ENCODE measurements at regions not wholly inside any gene's neighbourhood (a gene's known extent, or its start where the extent isn't known, plus 50 kb on each side); places are given as distances from the start of the nearest gene placed in this dataset.

GRCh38 chr20:39574061-39574460 lies 611.9 kb downstream of the DHX35 start (continued):
- TF ChIP-seq, protein P1, sequence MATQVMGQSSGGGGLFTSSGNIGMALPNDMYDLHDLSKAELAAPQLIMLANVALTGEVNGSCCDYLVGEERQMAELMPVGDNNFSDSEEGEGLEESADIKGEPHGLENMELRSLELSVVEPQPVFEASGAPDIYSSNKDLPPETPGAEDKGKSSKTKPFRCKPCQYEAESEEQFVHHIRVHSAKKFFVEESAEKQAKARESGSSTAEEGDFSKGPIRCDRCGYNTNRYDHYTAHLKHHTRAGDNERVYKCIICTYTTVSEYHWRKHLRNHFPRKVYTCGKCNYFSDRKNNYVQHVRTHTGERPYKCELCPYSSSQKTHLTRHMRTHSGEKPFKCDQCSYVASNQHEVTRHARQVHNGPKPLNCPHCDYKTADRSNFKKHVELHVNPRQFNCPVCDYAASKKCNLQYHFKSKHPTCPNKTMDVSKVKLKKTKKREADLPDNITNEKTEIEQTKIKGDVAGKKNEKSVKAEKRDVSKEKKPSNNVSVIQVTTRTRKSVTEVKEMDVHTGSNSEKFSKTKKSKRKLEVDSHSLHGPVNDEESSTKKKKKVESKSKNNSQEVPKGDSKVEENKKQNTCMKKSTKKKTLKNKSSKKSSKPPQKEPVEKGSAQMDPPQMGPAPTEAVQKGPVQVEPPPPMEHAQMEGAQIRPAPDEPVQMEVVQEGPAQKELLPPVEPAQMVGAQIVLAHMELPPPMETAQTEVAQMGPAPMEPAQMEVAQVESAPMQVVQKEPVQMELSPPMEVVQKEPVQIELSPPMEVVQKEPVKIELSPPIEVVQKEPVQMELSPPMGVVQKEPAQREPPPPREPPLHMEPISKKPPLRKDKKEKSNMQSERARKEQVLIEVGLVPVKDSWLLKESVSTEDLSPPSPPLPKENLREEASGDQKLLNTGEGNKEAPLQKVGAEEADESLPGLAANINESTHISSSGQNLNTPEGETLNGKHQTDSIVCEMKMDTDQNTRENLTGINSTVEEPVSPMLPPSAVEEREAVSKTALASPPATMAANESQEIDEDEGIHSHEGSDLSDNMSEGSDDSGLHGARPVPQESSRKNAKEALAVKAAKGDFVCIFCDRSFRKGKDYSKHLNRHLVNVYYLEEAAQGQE (IDR thresholded peaks at IDR 0.05; ENCODE audit: unreplicated experiment) = no peak
- TF ChIP-seq CREB1 (CRISPR knock-in tag; IDR thresholded peaks at IDR 0.05; ENCODE audit: low read depth) (no peak), POLR2AphosphoS5 (IDR thresholded peaks at IDR 0.05; ENCODE audit: low read depth) (no peak), JUNB (IDR thresholded peaks at IDR 0.05; ENCODE audit: unreplicated experiment) (no peak), EZH2phosphoT487 (IDR thresholded peaks at IDR 0.05; ENCODE audit: unreplicated experiment) (no peak), EZH2 (IDR thresholded peaks at IDR 0.05; ENCODE audit: low read depth, unreplicated experiment) (no peak)
- TF ChIP-seq, protein P2, sequence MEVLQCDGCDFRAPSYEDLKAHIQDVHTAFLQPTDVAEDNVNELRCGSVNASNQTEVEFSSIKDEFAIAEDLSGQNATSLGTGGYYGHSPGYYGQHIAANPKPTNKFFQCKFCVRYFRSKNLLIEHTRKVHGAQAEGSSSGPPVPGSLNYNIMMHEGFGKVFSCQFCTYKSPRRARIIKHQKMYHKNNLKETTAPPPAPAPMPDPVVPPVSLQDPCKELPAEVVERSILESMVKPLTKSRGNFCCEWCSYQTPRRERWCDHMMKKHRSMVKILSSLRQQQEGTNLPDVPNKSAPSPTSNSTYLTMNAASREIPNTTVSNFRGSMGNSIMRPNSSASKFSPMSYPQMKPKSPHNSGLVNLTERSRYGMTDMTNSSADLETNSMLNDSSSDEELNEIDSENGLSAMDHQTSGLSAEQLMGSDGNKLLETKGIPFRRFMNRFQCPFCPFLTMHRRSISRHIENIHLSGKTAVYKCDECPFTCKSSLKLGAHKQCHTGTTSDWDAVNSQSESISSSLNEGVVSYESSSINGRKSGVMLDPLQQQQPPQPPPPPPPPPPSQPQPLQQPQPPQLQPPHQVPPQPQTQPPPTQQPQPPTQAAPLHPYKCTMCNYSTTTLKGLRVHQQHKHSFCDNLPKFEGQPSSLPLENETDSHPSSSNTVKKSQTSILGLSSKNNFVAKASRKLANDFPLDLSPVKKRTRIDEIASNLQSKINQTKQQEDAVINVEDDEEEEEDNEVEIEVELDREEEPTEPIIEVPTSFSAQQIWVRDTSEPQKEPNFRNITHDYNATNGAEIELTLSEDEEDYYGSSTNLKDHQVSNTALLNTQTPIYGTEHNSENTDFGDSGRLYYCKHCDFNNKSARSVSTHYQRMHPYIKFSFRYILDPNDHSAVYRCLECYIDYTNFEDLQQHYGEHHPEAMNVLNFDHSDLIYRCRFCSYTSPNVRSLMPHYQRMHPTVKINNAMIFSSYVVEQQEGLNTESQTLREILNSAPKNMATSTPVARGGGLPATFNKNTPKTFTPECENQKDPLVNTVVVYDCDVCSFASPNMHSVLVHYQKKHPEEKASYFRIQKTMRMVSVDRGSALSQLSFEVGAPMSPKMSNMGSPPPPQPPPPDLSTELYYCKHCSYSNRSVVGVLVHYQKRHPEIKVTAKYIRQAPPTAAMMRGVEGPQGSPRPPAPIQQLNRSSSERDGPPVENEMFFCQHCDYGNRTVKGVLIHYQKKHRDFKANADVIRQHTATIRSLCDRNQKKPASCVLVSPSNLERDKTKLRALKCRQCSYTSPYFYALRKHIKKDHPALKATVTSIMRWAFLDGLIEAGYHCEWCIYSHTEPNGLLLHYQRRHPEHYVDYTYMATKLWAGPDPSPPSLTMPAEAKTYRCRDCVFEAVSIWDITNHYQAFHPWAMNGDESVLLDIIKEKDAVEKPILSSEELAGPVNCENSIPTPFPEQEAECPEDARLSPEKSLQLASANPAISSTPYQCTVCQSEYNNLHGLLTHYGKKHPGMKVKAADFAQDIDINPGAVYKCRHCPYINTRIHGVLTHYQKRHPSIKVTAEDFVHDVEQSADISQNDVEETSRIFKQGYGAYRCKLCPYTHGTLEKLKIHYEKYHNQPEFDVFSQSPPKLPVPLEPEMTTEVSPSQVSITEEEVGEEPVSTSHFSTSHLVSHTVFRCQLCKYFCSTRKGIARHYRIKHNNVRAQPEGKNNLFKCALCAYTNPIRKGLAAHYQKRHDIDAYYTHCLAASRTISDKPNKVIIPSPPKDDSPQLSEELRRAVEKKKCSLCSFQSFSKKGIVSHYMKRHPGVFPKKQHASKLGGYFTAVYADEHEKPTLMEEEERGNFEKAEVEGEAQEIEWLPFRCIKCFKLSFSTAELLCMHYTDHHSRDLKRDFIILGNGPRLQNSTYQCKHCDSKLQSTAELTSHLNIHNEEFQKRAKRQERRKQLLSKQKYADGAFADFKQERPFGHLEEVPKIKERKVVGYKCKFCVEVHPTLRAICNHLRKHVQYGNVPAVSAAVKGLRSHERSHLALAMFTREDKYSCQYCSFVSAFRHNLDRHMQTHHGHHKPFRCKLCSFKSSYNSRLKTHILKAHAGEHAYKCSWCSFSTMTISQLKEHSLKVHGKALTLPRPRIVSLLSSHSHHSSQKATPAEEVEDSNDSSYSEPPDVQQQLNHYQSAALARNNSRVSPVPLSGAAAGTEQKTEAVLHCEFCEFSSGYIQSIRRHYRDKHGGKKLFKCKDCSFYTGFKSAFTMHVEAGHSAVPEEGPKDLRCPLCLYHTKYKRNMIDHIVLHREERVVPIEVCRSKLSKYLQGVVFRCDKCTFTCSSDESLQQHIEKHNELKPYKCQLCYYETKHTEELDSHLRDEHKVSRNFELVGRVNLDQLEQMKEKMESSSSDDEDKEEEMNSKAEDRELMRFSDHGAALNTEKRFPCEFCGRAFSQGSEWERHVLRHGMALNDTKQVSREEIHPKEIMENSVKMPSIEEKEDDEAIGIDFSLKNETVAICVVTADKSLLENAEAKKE (CRISPR knock-in tag; IDR thresholded peaks at IDR 0.05) = no peak
